PC-9 (cell line): ENCODE measurements at regions not wholly inside any gene's neighbourhood (a gene's known extent, or its start where the extent isn't known, plus 50 kb on each side); places are given as distances from the start of the nearest gene placed in this dataset.

Experiments
- EZH2 ChIP-seq: fragments of 200-600 bp; sonication (generic); IDR thresholded peaks from 2 replicates; pipeline ENCODE4 v1.8.0; 2017; ENCODE audit warnings: antibody characterized with exemption, low read depth
- TF ChIP-seq, protein P1 (sequence below): fragments of 200-600 bp; sonication (generic); conservative IDR thresholded peaks from 2 replicates; pipeline ENCODE4 v1.6.1; 2017; ENCODE audit warnings: mixed run types, antibody characterized with exemption, mild to moderate bottlenecking, moderate library complexity

DNA sequence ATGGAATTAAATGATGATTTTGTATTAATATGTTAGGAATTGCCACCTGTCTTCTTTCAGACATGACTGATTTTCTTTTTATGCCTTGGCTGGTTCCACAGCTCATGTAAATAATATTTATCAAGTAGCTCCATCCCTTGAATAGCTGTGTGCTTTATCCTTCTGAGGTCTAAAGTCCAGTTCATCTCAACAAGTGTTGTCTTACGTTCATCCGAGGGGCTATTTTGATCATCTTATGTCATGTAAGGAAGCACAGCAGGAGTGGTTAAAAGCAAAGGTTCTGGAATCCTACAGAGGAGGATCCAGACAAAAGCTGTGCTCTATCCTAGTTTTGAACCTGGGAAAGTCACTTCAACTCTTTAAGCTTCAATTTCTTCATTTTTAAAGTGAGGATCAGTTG, 123.7 kb upstream of the ATP2B1 start:
- TF ChIP-seq, protein P1, sequence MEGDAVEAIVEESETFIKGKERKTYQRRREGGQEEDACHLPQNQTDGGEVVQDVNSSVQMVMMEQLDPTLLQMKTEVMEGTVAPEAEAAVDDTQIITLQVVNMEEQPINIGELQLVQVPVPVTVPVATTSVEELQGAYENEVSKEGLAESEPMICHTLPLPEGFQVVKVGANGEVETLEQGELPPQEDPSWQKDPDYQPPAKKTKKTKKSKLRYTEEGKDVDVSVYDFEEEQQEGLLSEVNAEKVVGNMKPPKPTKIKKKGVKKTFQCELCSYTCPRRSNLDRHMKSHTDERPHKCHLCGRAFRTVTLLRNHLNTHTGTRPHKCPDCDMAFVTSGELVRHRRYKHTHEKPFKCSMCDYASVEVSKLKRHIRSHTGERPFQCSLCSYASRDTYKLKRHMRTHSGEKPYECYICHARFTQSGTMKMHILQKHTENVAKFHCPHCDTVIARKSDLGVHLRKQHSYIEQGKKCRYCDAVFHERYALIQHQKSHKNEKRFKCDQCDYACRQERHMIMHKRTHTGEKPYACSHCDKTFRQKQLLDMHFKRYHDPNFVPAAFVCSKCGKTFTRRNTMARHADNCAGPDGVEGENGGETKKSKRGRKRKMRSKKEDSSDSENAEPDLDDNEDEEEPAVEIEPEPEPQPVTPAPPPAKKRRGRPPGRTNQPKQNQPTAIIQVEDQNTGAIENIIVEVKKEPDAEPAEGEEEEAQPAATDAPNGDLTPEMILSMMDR: no peak
- no peak for TF ChIP-seq EZH2
